ENCODE measurements at regions not wholly inside any gene's neighbourhood (a gene's known extent, or its start where the extent isn't known, plus 50 kb on each side); places are given as distances from the start of the nearest gene placed in this dataset.

GRCh38 chr13:86429756-86430155 is 630.5 kb upstream of the SLITRK6 start:
- Histone ChIP-seq H3K9me3 (ENCODE audit: low read length) (peaks cover 12% of the 10 kb centered on the region), H4K20me1 (ENCODE audit: insufficient read depth, low read length) (no peaks in the 10 kb centered on the region), H3K9ac (ENCODE audit: insufficient read depth, low read depth, low read length) (no peak overlapping the region), H2AFZ (ENCODE audit: low read length) (no peak overlapping the region), H3K27ac (ENCODE audit: extremely low read length, insufficient read depth, low read length) (no peak overlapping the region), H3K36me3 (replicated peaks in 1 of 2; ENCODE audit: control insufficient read depth in 1 of 2, insufficient read depth in 2 of 2, low read length in 2 of 2) (no peaks in the 10 kb centered on the region), H3K79me2 (ENCODE audit: insufficient read depth, low read length) (no peaks in the 10 kb centered on the region), H3K4me3 (replicated peaks in 1 of 3; ENCODE audit: insufficient read depth in 1 of 3, low read depth in 2 of 3, low read length in 3 of 3) (no peak overlapping the region), H3K27me3 (ENCODE audit: control insufficient read depth in 1 of 2, insufficient read depth in 2 of 2, low read length in 2 of 2) (no peaks in the 10 kb centered on the region), H3K4me1 (ENCODE audit: insufficient read depth, low read length) (no peaks in the 10 kb centered on the region), H3K4me2 (ENCODE audit: low read depth, low read length) (no peak overlapping the region)
- FAIRE-seq (no peak), DNase-seq (ENCODE audit: low spot score) (no peak), ATAC-seq (no peak)
- WGBS (ENCODE audit: low lambda C conversion rate), result 4% methylated on average over 2 of the region's 2 CpGs
- in situ Hi-C loops (cut with HindIII; ENCODE audit: extremely low pct_ligation_motif_present, low pct_unique_long_range_greater_than_20kb), result no loop called here
- no TSS peak for BruUV-seq (replicated peaks)
- ChIA-PET POLR2A (no interaction called here), CTCF (ENCODE audit: low intra/inter-chr PET ratio, low total read pairs) (no interaction called here)
- intact Hi-C loops (cut with micrococcal nuclease; ENCODE audit: unreplicated experiment), result no loop called here
- TF ChIP-seq ZSCAN31 (CRISPR knock-in tag; IDR thresholded peaks at IDR 0.05; ENCODE audit: low read depth), result no peak
- no peak for TF ChIP-seq GZF1 (CRISPR knock-in tag; IDR thresholded peaks at IDR 0.05)
- no peak for TF ChIP-seq PITX1 (CRISPR knock-in tag; IDR thresholded peaks at IDR 0.05)
- TF ChIP-seq BHLHE40 (IDR thresholded peaks at IDR 0.05; ENCODE audit: low read length), result no peak

DNA sequence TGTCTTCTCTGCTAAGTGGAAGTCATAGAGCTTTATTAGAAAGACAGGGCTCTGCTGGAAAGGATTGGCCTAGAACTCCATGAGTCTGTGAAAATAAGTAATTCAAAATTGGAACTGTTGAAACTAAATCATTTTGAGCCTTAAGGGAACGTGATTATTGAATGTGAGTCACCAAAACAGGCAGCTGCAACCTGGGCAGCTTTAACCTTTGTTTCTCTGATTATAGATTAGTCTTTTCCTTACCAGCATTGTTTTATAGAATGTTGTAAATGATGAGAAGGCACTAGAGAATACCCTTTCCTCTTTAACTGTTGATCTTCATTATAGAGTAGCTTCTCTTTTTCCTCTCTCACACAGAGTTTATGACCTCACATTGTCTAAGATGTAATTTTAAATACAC is 638.8 kb upstream of the SLITRK6 start:
- Histone ChIP-seq H3K4me2 (ENCODE audit: low read depth, low read length) (no peak overlapping the region), H3K4me3 (replicated peaks in 1 of 3; ENCODE audit: insufficient read depth in 1 of 3, low read depth in 2 of 3, low read length in 3 of 3) (no peak overlapping the region), H3K79me2 (ENCODE audit: insufficient read depth, low read length) (no peaks in the 10 kb centered on the region), H3K27me3 (ENCODE audit: control insufficient read depth in 1 of 2, insufficient read depth in 2 of 2, low read length in 2 of 2) (no peaks in the 10 kb centered on the region), H3K9ac (ENCODE audit: insufficient read depth, low read depth, low read length) (no peak overlapping the region), H3K9me3 (ENCODE audit: low read length) (peaks cover 18% of the 10 kb centered on the region), H3K36me3 (replicated peaks in 1 of 2; ENCODE audit: control insufficient read depth in 1 of 2, insufficient read depth in 2 of 2, low read length in 2 of 2) (no peaks in the 10 kb centered on the region), H2AFZ (ENCODE audit: low read length) (no peak overlapping the region), H3K4me1 (ENCODE audit: insufficient read depth, low read length) (no peaks in the 10 kb centered on the region), H3K27ac (ENCODE audit: extremely low read length, insufficient read depth, low read length) (no peak overlapping the region), H4K20me1 (ENCODE audit: insufficient read depth, low read length) (no peaks in the 10 kb centered on the region)
- DNase-seq (ENCODE audit: low spot score) (no peak), FAIRE-seq (no peak), ATAC-seq (no peak)
- POLR2A ChIA-PET, result no interaction called here
- in situ Hi-C loops (cut with HindIII; ENCODE audit: extremely low pct_ligation_motif_present, low pct_unique_long_range_greater_than_20kb), result no loop called here
- intact Hi-C loops (cut with micrococcal nuclease; ENCODE audit: unreplicated experiment), result no loop called here
- CTCF ChIA-PET (ENCODE audit: low intra/inter-chr PET ratio, low total read pairs), result no interaction called here
- WGBS (ENCODE audit: low lambda C conversion rate), result 0% methylated on average over 1 of the region's 1 CpG
- BruUV-seq (replicated peaks), result no TSS peak
- no peak for TF ChIP-seq NR2C2 (CRISPR knock-in tag; IDR thresholded peaks at IDR 0.05; ENCODE audit: borderline replicate concordance)
- no peak for TF ChIP-seq KDM2A (CRISPR knock-in tag; IDR thresholded peaks at IDR 0.05; ENCODE audit: borderline replicate concordance, low read depth)
- no peak for TF ChIP-seq NCOA1 (CRISPR knock-in tag; IDR thresholded peaks at IDR 0.05)
- no peak for TF ChIP-seq ZKSCAN8 (CRISPR knock-in tag; IDR thresholded peaks at IDR 0.05; ENCODE audit: borderline replicate concordance)
- no peak for TF ChIP-seq ZNF138 (CRISPR knock-in tag; IDR thresholded peaks at IDR 0.05; ENCODE audit: low read depth)
- TF ChIP-seq MTERF4 (CRISPR knock-in tag; IDR thresholded peaks at IDR 0.05), result no peak
- no peak for TF ChIP-seq KLF13 (CRISPR knock-in tag; IDR thresholded peaks at IDR 0.05)
- no peak for TF ChIP-seq HIVEP1 (CRISPR knock-in tag; IDR thresholded peaks at IDR 0.05)
- TF ChIP-seq ZSCAN31 (CRISPR knock-in tag; IDR thresholded peaks at IDR 0.05; ENCODE audit: low read depth), result no peak
- no peak for TF ChIP-seq SNAPC2 (CRISPR knock-in tag; IDR thresholded peaks at IDR 0.05)
- TF ChIP-seq, protein P1, sequence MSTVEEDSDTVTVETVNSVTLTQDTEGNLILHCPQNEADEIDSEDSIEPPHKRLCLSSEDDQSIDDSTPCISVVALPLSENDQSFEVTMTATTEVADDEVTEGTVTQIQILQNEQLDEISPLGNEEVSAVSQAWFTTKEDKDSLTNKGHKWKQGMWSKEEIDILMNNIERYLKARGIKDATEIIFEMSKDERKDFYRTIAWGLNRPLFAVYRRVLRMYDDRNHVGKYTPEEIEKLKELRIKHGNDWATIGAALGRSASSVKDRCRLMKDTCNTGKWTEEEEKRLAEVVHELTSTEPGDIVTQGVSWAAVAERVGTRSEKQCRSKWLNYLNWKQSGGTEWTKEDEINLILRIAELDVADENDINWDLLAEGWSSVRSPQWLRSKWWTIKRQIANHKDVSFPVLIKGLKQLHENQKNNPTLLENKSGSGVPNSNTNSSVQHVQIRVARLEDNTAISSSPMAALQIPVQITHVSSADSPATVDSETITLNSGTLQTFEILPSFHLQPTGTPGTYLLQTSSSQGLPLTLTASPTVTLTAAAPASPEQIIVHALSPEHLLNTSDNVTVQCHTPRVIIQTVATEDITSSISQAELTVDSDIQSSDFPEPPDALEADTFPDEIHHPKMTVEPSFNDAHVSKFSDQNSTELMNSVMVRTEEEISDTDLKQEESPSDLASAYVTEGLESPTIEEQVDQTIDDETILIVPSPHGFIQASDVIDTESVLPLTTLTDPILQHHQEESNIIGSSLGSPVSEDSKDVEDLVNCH (CRISPR knock-in tag; IDR thresholded peaks at IDR 0.05), result no peak
- no peak for TF ChIP-seq ZNF251 (CRISPR knock-in tag; IDR thresholded peaks at IDR 0.05)
- no peak for TF ChIP-seq SMAD9 (CRISPR knock-in tag; IDR thresholded peaks at IDR 0.05)
- TF ChIP-seq TEF (CRISPR knock-in tag; IDR thresholded peaks at IDR 0.05), result no peak
- no peak for TF ChIP-seq HNRNPK (IDR thresholded peaks at IDR 0.05; ENCODE audit: low read depth, low read length, poor library complexity, severe bottlenecking)

Data from HepG2 (cell line).